Keratinocyte (primary cell): ENCODE measurements at regions not wholly inside any gene's neighbourhood (a gene's known extent, or its start where the extent isn't known, plus 50 kb on each side); places are given as distances from the start of the nearest gene placed in this dataset.
"Not testable (repeated sequence)": the region's sequence is repeated elsewhere in the genome, so short reads cannot be mapped to it uniquely, and the experiment has no call there.

ENCODE experiments used
- DNase-seq: peaks from one replicate; pipeline ENCODE4 v3.0.0-alpha.2; 2011; ENCODE audit warnings: low read depth, missing footprints, low spot score
- FAIRE-seq: peaks from 2 replicates; lab custom pipeline; 2011; peaks lifted over from hg19 to GRCh38; lab: Jason Lieb, UNC
- H2AFZ ChIP-seq: 2 replicates; pipeline ENCODE4 v1.6.0; 2012; ENCODE audit warnings: low read length, control low read depth, inconsistent platforms; ENCODE audit not compliant: control insufficient read depth
- H3K27ac ChIP-seq: 2 replicates; pipeline ENCODE4 v1.5.1; 2011; ENCODE audit warnings: low read length; ENCODE audit not compliant: control insufficient read depth, insufficient read depth
- H3K27me3 ChIP-seq: 3 replicates; pipeline ENCODE4 v1.6.0; 2011; ENCODE audit warnings: low read length; ENCODE audit not compliant: control insufficient read depth, insufficient read depth; ENCODE audit errors: extremely low read depth
- H3K36me3 ChIP-seq, 2 experiments: 2 replicates in 1 of 2; 3 replicates in 1 of 2; pipeline ENCODE4 v1.5.1; 2011; ENCODE audit warnings: low read length in 2 of 2, mild to moderate bottlenecking in 1 of 2; ENCODE audit not compliant: control insufficient read depth in 2 of 2, insufficient read depth in 2 of 2; ENCODE audit errors: extremely low read depth in 1 of 2
- H3K4me1 ChIP-seq: 3 replicates; pipeline ENCODE4 v1.5.1; 2011; ENCODE audit warnings: low read length; ENCODE audit not compliant: control insufficient read depth, insufficient read depth; ENCODE audit errors: extremely low read depth
- H3K4me2 ChIP-seq: 3 replicates; pipeline ENCODE4 v1.6.0; 2011; ENCODE audit warnings: low read depth, low read length; ENCODE audit not compliant: control insufficient read depth, insufficient read depth; ENCODE audit errors: extremely low read depth
- H3K4me3 ChIP-seq, 3 experiments: fragments of 200-600 bp in 1 of 3; sonication (generic) in 1 of 3; 2 replicates in 2 of 3; 3 replicates in 1 of 3; pipeline ENCODE4 v1.5.1; 2011 to 2016; ENCODE audit warnings: low read length in 3 of 3, mild to moderate bottlenecking in 3 of 3, control low read depth in 2 of 3, inconsistent platforms in 1 of 3, low read depth in 1 of 3, mixed read lengths in 1 of 3, mixed run types in 1 of 3, moderate library complexity in 1 of 3; ENCODE audit not compliant: control insufficient read depth in 2 of 3, insufficient read depth in 2 of 3; ENCODE audit errors: extremely low read depth in 1 of 3
- H3K79me2 ChIP-seq: 2 replicates; pipeline ENCODE4 v1.6.0; 2012; ENCODE audit warnings: low read length; ENCODE audit not compliant: control insufficient read depth, insufficient read depth
- H3K9ac ChIP-seq: 3 replicates; pipeline ENCODE4 v1.6.0; 2011; ENCODE audit warnings: low read length; ENCODE audit not compliant: control insufficient read depth, insufficient read depth; ENCODE audit errors: extremely low read depth
- H3K9me1 ChIP-seq: 3 replicates; pipeline ENCODE4 v1.6.0; 2011; ENCODE audit warnings: low read length; ENCODE audit not compliant: control insufficient read depth, insufficient read depth; ENCODE audit errors: extremely low read depth
- H3K9me3 ChIP-seq: 2 replicates; pipeline ENCODE4 v1.5.1; 2012; ENCODE audit warnings: low read depth, low read length; ENCODE audit not compliant: control insufficient read depth
- H4K20me1 ChIP-seq: 3 replicates; pipeline ENCODE4 v1.6.0; 2011; ENCODE audit warnings: low read length; ENCODE audit not compliant: control insufficient read depth, insufficient read depth; ENCODE audit errors: extremely low read depth
- CTCF ChIP-seq, 3 experiments: IDR thresholded peaks in 1 of 3; conservative IDR thresholded peaks in 1 of 3; optimal IDR thresholded peaks in 1 of 3; 2 replicates in 2 of 3; 3 replicates in 1 of 3; pipeline versions ENCODE3 to v1.5.1; 2011; ENCODE audit warnings: low read length in 3 of 3, mild to moderate bottlenecking in 3 of 3, moderate library complexity in 2 of 3, control low read depth in 1 of 3, inconsistent platforms in 1 of 3; ENCODE audit not compliant: insufficient read depth in 2 of 3; ENCODE audit errors: extremely low read depth in 1 of 3
- EZH2 ChIP-seq: IDR thresholded peaks from one replicate; pipeline ENCODE4 v1.6.1; 2012; ENCODE audit warnings: inconsistent platforms, mild to moderate bottlenecking, low read length, moderate library complexity
- dilution Hi-C: fragments of 300-500 bp; cut with MboI; formaldehyde crosslinking; loops from one replicate; pipeline ENCODE4 v1.7.0; 2020; ENCODE audit warnings: low sequenced_read_pairs; ENCODE audit not compliant: extremely low pct_ligation_motif_present

GRCh38 chr2:107146181-107146580 lies 260.2 kb upstream of the ST6GAL2 start:
- Histone ChIP-seq H3K9ac (no peak overlapping the region), H3K4me3 (no peak overlapping the region), H3K4me2 (no peak overlapping the region), H3K27ac (no peak overlapping the region), H4K20me1 (no peaks in the 10 kb centered on the region), H3K79me2 (no peaks in the 10 kb centered on the region), H3K36me3 (no peaks in the 10 kb centered on the region), H2AFZ (no peak overlapping the region), H3K9me3 (no peaks in the 10 kb centered on the region), H3K9me1 (no peaks in the 10 kb centered on the region), H3K4me1 (no peaks in the 10 kb centered on the region), H3K27me3 (no peaks in the 10 kb centered on the region)
- dilution Hi-C loops, result no loop called here
- no peak for TF ChIP-seq EZH2
- no peak for TF ChIP-seq CTCF (optimal IDR thresholded peaks at IDR 0.05 in 1 of 3, IDR thresholded peaks at IDR 0.05 in 1 of 3, conservative IDR thresholded peaks at IDR 0.05 in 1 of 3; ENCODE audit: extremely low read depth in 1 of 3, insufficient read depth in 2 of 3, low read length in 3 of 3)
- DNase-seq, result no peak
- no peak for FAIRE-seq

DNA sequence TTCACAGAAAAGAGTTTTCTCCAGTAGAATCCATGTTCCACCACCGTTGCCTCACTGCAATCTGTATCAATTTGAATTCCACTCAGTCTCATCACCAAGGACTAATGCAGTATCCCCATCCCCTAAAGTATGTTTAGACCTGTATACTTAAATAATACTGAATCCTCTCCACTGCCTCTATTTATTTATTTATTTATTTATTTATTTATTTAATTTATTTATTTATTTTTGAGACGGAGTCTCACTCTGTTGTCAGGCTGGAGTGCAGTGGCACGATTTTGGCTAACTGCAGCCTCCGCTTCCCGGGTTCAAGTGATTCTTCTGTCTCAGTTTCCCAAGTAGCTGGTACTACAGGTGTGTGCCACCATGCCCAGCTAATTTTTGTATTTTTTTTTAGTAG lies 260.7 kb upstream of the ST6GAL2 start:
- H3K9me1 ChIP-seq, H3K36me3 ChIP-seq, H4K20me1 ChIP-seq, H3K27me3 ChIP-seq, dilution Hi-C loops, FAIRE-seq, H3K4me1 ChIP-seq, H3K79me2 ChIP-seq, H3K9me3 ChIP-seq, H3K27ac ChIP-seq, H3K9ac ChIP-seq, DNase-seq, H3K4me2 ChIP-seq, H2AFZ ChIP-seq, H3K4me3 ChIP-seq: not testable (repeated sequence)

- H3K9ac ChIP-seq, result no peak overlapping the region
- no peaks in the 10 kb centered on the region for H3K9me3 ChIP-seq
- no peak overlapping the region for H3K4me3 ChIP-seq
- DNase-seq, result no peak
- no peak overlapping the region for H2AFZ ChIP-seq
- H3K9me1 ChIP-seq, result no peaks in the 10 kb centered on the region
- TF ChIP-seq CTCF (optimal IDR thresholded peaks at IDR 0.05 in 1 of 3, IDR thresholded peaks at IDR 0.05 in 1 of 3, conservative IDR thresholded peaks at IDR 0.05 in 1 of 3; ENCODE audit: extremely low read depth in 1 of 3, insufficient read depth in 2 of 3, low read length in 3 of 3) (no peak), EZH2 (no peak)
- H3K36me3 ChIP-seq, result no peaks in the 10 kb centered on the region
- dilution Hi-C loops, result no loop called here
- H3K27me3 ChIP-seq, result no peaks in the 10 kb centered on the region
- no peak overlapping the region for H3K4me2 ChIP-seq
- no peaks in the 10 kb centered on the region for H3K4me1 ChIP-seq
- no peak for FAIRE-seq
- no peaks in the 10 kb centered on the region for H4K20me1 ChIP-seq
- H3K79me2 ChIP-seq, result no peaks in the 10 kb centered on the region
- no peak overlapping the region for H3K27ac ChIP-seq
Observed at GRCh38 chr2:107148055-107148454, 262.1 kb upstream of the ST6GAL2 start.
